Neutrophil (primary cell): ENCODE measurements at regions not wholly inside any gene's neighbourhood (a gene's known extent, or its start where the extent isn't known, plus 50 kb on each side); places are given as distances from the start of the nearest gene placed in this dataset.

ENCODE experiments used
- H3K27ac ChIP-seq: fragments of 200-600 bp; sonication (generic); 2 replicates; pipeline ENCODE4 v1.5.1; 2016; ENCODE audit warnings: mild to moderate bottlenecking, moderate library complexity
- H3K27me3 ChIP-seq: fragments of 200-600 bp; sonication (generic); 2 replicates; pipeline ENCODE4 v1.6.0; 2016; ENCODE audit warnings: mild to moderate bottlenecking
- H3K36me3 ChIP-seq: fragments of 200-600 bp; sonication (generic); 2 replicates; pipeline ENCODE4 v1.5.1; 2017
- H3K4me1 ChIP-seq, 2 experiments: fragments of 200-600 bp in 1 of 2; sonication (generic) in 1 of 2; 1 replicate in 1 of 2; 2 replicates in 1 of 2; pipeline versions ENCODE4 v1.5.1 to v1.6.1; 2013 to 2016; ENCODE audit warnings: low read depth in 1 of 2, low read length in 1 of 2, mild to moderate bottlenecking in 1 of 2, moderate library complexity in 1 of 2; ENCODE audit not compliant: control insufficient read depth in 1 of 2, insufficient read depth in 1 of 2
- H3K4me3 ChIP-seq, 2 experiments: fragments of 200-600 bp in 1 of 2; sonication (generic) in 1 of 2; 1 replicate in 1 of 2; 2 replicates in 1 of 2; pipeline ENCODE4 v1.5.1; 2013 to 2016; ENCODE audit warnings: low read depth in 1 of 2, low read length in 1 of 2, mild to moderate bottlenecking in 1 of 2, moderate library complexity in 1 of 2
- H3K9me3 ChIP-seq: fragments of 200-600 bp; sonication (generic); 2 replicates; pipeline ENCODE4 v1.5.1; 2016
- TF ChIP-seq, protein P1 (sequence below): fragments of 200-600 bp; sonication (generic); IDR thresholded peaks from 2 replicates; pipeline ENCODE4 v1.5.1; 2016; ENCODE audit warnings: antibody characterized with exemption

DNA sequence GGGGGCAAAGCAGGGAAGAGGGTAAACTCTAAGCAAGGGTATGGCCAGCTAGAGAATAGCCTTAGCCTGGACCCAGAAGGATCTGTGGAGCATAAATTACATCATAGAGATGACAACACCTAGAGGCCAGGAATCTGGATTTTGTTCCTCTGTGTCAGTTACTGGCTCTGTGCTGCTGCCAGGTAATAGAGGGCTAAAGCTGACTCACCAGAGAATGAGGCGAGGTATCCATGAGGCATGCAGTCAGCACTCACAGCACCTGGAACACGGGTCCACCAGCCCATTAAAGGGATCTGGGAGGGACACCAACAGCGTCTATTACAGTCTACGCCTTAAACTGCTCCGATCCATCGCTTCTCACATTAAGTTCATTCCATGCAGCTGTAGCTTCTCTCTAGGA is 74.9 kb upstream of the CMKLR1 start:
- H3K4me3 ChIP-seq = no peak overlapping the region
- no peak overlapping the region for H3K27ac ChIP-seq
- peaks cover 8% of the 10 kb centered on the region for H3K27me3 ChIP-seq
- H3K36me3 ChIP-seq = no peaks in the 10 kb centered on the region
- TF ChIP-seq, protein P1, sequence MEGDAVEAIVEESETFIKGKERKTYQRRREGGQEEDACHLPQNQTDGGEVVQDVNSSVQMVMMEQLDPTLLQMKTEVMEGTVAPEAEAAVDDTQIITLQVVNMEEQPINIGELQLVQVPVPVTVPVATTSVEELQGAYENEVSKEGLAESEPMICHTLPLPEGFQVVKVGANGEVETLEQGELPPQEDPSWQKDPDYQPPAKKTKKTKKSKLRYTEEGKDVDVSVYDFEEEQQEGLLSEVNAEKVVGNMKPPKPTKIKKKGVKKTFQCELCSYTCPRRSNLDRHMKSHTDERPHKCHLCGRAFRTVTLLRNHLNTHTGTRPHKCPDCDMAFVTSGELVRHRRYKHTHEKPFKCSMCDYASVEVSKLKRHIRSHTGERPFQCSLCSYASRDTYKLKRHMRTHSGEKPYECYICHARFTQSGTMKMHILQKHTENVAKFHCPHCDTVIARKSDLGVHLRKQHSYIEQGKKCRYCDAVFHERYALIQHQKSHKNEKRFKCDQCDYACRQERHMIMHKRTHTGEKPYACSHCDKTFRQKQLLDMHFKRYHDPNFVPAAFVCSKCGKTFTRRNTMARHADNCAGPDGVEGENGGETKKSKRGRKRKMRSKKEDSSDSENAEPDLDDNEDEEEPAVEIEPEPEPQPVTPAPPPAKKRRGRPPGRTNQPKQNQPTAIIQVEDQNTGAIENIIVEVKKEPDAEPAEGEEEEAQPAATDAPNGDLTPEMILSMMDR = no peak
- no peaks in the 10 kb centered on the region for H3K4me1 ChIP-seq
- H3K9me3 ChIP-seq = no peaks in the 10 kb centered on the region

DNA sequence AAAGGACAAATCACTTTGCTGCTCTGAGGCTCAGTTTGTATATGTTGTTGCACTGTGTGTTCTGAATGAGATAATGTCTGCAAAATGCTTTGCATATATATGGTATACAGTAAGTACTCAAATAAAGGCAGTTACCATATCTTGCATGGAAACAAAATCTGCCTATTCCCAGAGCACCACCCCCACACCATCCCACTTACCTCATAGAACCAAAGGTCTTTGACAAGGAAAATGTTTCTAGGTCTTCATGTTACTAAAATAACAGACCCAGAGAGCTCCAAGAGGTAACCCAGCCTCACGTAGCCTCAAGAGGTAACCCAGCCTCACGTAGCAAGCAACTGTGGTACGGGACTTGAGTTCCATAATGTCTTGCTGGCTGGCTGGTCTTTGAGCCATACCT is 71.6 kb upstream of the CMKLR1 start:
- Histone ChIP-seq H3K36me3 (no peaks in the 10 kb centered on the region), H3K9me3 (no peaks in the 10 kb centered on the region), H3K4me3 (no peak overlapping the region), H3K27me3 (peaks cover 8% of the 10 kb centered on the region), H3K27ac (no peak overlapping the region), H3K4me1 (no peaks in the 10 kb centered on the region)
- TF ChIP-seq, protein P1 = no peak

DNA sequence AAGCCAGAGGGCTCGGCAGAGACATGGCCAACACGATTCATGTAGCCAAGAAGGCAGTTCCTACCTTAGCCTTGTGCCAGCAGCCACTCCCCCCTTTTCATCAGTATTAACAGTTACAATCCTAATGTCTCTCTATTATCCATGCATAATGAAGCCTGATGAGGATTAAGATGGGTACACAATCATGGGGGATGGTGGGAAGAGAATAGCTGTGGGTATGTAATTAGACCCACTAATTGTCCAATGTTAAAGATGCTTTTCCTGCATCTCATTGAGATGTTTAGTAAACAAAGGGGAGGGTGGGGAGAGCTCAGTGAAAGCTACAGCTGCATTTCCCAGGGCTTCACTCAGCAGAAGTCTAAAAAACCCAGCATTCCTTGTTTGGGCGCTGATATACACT is 70.4 kb upstream of the CMKLR1 start:
- Histone ChIP-seq H3K27ac (no peak overlapping the region), H3K4me3 (no peak overlapping the region), H3K36me3 (no peaks in the 10 kb centered on the region), H3K9me3 (no peaks in the 10 kb centered on the region), H3K4me1 (no peaks in the 10 kb centered on the region), H3K27me3 (peaks cover 8% of the 10 kb centered on the region)
- TF ChIP-seq, protein P1 = no peak

DNA sequence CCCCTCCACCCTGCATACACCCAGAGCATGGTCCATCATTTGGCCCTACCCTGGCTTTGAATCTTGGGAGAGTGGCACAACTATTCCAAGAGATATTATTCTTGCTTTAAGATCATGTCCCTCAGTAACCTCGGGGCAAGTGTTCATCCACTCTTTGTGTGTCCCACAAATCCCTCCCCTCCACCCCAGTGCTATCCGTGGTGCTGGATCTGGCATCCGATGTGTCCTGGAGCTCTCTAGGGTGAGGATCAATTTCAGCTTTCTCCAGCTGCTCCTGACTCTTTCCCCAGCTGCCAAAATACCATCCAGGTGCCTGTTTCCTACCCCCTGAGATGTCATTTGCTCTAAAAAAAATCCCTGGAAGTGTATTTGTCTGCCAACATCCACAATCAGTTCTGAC is 64.8 kb upstream of the CMKLR1 start:
- TF ChIP-seq, protein P1 = no peak
- no peak overlapping the region for H3K27ac ChIP-seq
- H3K27me3 ChIP-seq = peaks cover 14% of the 10 kb centered on the region
- H3K36me3 ChIP-seq = no peaks in the 10 kb centered on the region
- H3K9me3 ChIP-seq = no peaks in the 10 kb centered on the region
- no peaks in the 10 kb centered on the region for H3K4me1 ChIP-seq
- H3K4me3 ChIP-seq = no peak overlapping the region

DNA sequence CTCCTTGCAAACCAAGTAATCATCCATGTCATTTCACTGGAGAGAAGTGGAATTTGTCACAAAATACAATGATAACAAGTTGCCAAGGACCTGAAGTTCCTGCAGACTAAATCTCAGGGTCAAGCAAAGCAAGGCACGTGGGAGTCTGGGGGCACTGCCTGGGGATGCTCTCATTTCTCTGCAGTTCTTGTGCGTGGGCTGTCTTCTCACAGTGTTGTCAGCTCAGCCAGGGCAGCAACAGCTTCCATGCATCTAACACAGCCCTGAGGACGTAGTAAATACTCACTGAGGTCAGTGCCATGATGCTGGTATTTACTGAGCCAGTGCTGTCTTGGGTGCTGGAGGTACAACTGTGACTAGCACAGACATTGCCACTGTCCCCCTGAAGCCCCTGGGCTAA is 62.9 kb upstream of the CMKLR1 start:
- TF ChIP-seq, protein P1 = no peak
- Histone ChIP-seq H3K27ac (no peak overlapping the region), H3K4me3 (no peak overlapping the region), H3K36me3 (no peaks in the 10 kb centered on the region), H3K4me1 (no peaks in the 10 kb centered on the region), H3K27me3 (peaks cover 14% of the 10 kb centered on the region), H3K9me3 (no peaks in the 10 kb centered on the region)

DNA sequence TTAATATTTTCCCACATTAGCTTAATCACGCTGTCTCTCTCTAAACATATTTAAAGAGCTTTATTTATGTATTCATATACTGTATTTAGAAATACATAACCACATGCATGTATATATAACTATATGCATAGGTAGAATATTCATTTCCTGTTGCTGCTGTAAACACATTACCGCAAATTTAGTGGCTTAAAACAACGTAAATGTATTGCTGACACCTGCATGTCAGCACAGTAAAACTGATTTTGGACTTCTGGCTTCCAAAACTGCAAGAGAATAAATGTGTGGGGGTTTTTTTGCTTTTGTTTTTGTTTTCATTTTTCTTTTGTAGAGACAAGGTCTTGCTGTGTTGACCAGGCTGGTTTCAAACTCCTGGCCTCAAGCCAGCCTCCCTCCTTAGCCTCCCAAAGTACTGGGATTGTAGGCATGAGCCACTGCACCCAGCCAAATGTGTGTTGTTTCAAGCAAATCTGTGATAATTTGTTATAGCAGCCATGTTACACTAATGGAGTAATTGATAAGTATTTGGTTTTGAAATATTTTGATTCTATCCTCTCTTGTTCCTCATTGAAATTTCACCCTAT is 61.9 kb upstream of the CMKLR1 start:
- H3K36me3 ChIP-seq = no peaks in the 10 kb centered on the region
- H3K4me3 ChIP-seq = no peak overlapping the region
- no peaks in the 10 kb centered on the region for H3K4me1 ChIP-seq
- H3K9me3 ChIP-seq = no peaks in the 10 kb centered on the region
- TF ChIP-seq, protein P1 = no peak
- peaks cover 14% of the 10 kb centered on the region for H3K27me3 ChIP-seq
- no peak overlapping the region for H3K27ac ChIP-seq
